Activated CD8-positive, alpha-beta T cell treated with anti-CD3 and anti-CD28 coated beads for 36 hours (primary cell): ENCODE measurements at regions not wholly inside any gene's neighbourhood (a gene's known extent, or its start where the extent isn't known, plus 50 kb on each side); places are given as distances from the start of the nearest gene placed in this dataset.

ENCODE experiments used
- ATAC-seq: fragments of 200-7000 bp; cut with Tn5 transposase; one replicate; pipeline ENCODE4 v1.10.0; 2021; ENCODE audit warnings: mild to moderate bottlenecking, moderate library complexity
- CTCF ChIA-PET: fragments of 350-600 bp; sonication (Branson Sonifier 250); formaldehyde crosslinking; loops from one replicate; lab custom pipeline; 2021; ENCODE audit warnings: antibody characterized with exemption; lab: Charles Lee
- POLR2A ChIA-PET: fragments of 350-600 bp; sonication (Branson Sonifier 250); formaldehyde crosslinking; loops from one replicate; lab custom pipeline; 2021; ENCODE audit warnings: antibody characterized with exemption; lab: Charles Lee
- DNase-seq: peaks from one replicate; pipeline ENCODE4 v3.0.0-alpha.2; 2020
- H3K27ac Mint-ChIP-seq: one replicate; pipeline ENCODE4 v1.8.0; 2021; ENCODE audit warnings: mild to moderate bottlenecking, mixed read lengths
- H3K27me3 Mint-ChIP-seq: one replicate; pipeline ENCODE4 v1.8.0; 2021; ENCODE audit warnings: mixed read lengths
- H3K36me3 Mint-ChIP-seq: one replicate; pipeline ENCODE4 v1.8.0; 2021; ENCODE audit warnings: low read depth, mixed read lengths
- H3K4me1 Mint-ChIP-seq: one replicate; pipeline ENCODE4 v1.8.0; 2021; ENCODE audit warnings: low read depth, mixed read lengths
- H3K4me3 Mint-ChIP-seq: one replicate; pipeline ENCODE4 v1.8.0; 2021; ENCODE audit warnings: mild to moderate bottlenecking, moderate library complexity, mixed read lengths
- H3K9me3 Mint-ChIP-seq: one replicate; pipeline ENCODE4 v1.8.0; 2021; ENCODE audit warnings: mixed read lengths
- CTCF ChIP-seq: fragments of 200-600 bp; IDR thresholded peaks from one replicate; pipeline ENCODE4 v1.8.0; 2022; ENCODE audit warnings: antibody characterized with exemption, mild to moderate bottlenecking
- intact Hi-C: fragments of 100-400 bp; cut with micrococcal nuclease; formaldehyde crosslinking; loops from one replicate; pipeline ENCODE4 v1.10.0; 2022

GRCh38 chr13:106723036-106723435 is 155.1 kb upstream of the ARGLU1 start:
- CTCF ChIA-PET: interaction anchor here (0.7 kb wide), 1 partner anchor 35 kb away, joined by 3 read pairs; no protein-coding TSS in a partner anchor
- Mint-ChIP-seq H3K36me3 (no peaks in the 10 kb centered on the region), H3K4me3 (no peak overlapping the region), H3K9me3 (peaks cover 6% of the 10 kb centered on the region), H3K27ac (no peak overlapping the region), H3K27me3 (no peaks in the 10 kb centered on the region), H3K4me1 (no peaks in the 10 kb centered on the region)
- intact Hi-C loops: no loop called here
- DNase-seq (no peak), ATAC-seq (no peak)
- TF ChIP-seq CTCF: no peak
- POLR2A ChIA-PET: no interaction called here

- ChIA-PET CTCF (interaction anchor here (0.7 kb wide), 1 partner anchor 35 kb away, joined by 3 read pairs; no protein-coding TSS in a partner anchor), POLR2A (no interaction called here)
- H3K9me3 Mint-ChIP-seq: peaks cover 9% of the 10 kb centered on the region
- H3K27ac Mint-ChIP-seq: no peak overlapping the region
- intact Hi-C loops: no loop called here
- no peaks in the 10 kb centered on the region for H3K27me3 Mint-ChIP-seq
- no peak for TF ChIP-seq CTCF
- DNase-seq (no peak), ATAC-seq (no peak)
- H3K36me3 Mint-ChIP-seq: no peaks in the 10 kb centered on the region
- H3K4me3 Mint-ChIP-seq: no peak overlapping the region
- no peaks in the 10 kb centered on the region for H3K4me1 Mint-ChIP-seq
These were observed 154.7 kb upstream of the ARGLU1 start for GRCh38 chr13:106722620-106723019.

GRCh38 chr13:106721599-106721998 is 153.7 kb upstream of the ARGLU1 start:
- H3K27ac Mint-ChIP-seq: no peak overlapping the region
- TF ChIP-seq CTCF: no peak
- peaks cover 12% of the 10 kb centered on the region for H3K9me3 Mint-ChIP-seq
- ChIA-PET POLR2A (interaction anchor here (0.7 kb wide), 1 partner anchor 221 kb away, joined by 3 read pairs; no protein-coding TSS in a partner anchor), CTCF (no interaction called here)
- ATAC-seq (no peak), DNase-seq (no peak)
- H3K4me1 Mint-ChIP-seq: no peaks in the 10 kb centered on the region
- intact Hi-C loops: no loop called here
- no peak overlapping the region for H3K4me3 Mint-ChIP-seq
- H3K27me3 Mint-ChIP-seq: no peaks in the 10 kb centered on the region
- H3K36me3 Mint-ChIP-seq: no peaks in the 10 kb centered on the region

GRCh38 chr13:106714271-106714982 is 146.5 kb upstream of the ARGLU1 start:
- Mint-ChIP-seq H3K4me3 (no peak overlapping the region), H3K27me3 (no peaks in the 10 kb centered on the region), H3K27ac (no peak overlapping the region), H3K36me3 (no peaks in the 10 kb centered on the region), H3K4me1 (no peaks in the 10 kb centered on the region), H3K9me3 (peaks cover 10% of the 10 kb centered on the region)
- ChIA-PET POLR2A (no interaction called here), CTCF (no interaction called here)
- ATAC-seq (no peak), DNase-seq (no peak)
- intact Hi-C loops: no loop called here
- TF ChIP-seq CTCF: no peak

GRCh38 chr13:106712381-106712780 is 144.4 kb upstream of the ARGLU1 start:
- H3K27me3 Mint-ChIP-seq: no peaks in the 10 kb centered on the region
- intact Hi-C loops: no loop called here
- H3K4me1 Mint-ChIP-seq: no peaks in the 10 kb centered on the region
- POLR2A ChIA-PET: no interaction called here
- no peak for TF ChIP-seq CTCF
- CTCF ChIA-PET: no interaction called here
- H3K36me3 Mint-ChIP-seq: no peaks in the 10 kb centered on the region
- H3K27ac Mint-ChIP-seq: no peak overlapping the region
- H3K9me3 Mint-ChIP-seq: peaks cover 2% of the 10 kb centered on the region
- H3K4me3 Mint-ChIP-seq: no peak overlapping the region
- ATAC-seq (no peak), DNase-seq (no peak)
